ENCODE measurements at regions not wholly inside any gene's neighbourhood (a gene's known extent, or its start where the extent isn't known, plus 50 kb on each side); places are given as distances from the start of the nearest gene placed in this dataset.

- Histone ChIP-seq H3K9me3 (ENCODE audit: control insufficient read depth, insufficient read depth, low read depth, low read length) (no peaks in the 10 kb centered on the region), H3K4me3 (ENCODE audit: low read depth, low read length) (no peak overlapping the region), H3K27ac (ENCODE audit: extremely low read depth, low read depth, low read length) (no peak overlapping the region), H3K36me3 (ENCODE audit: control insufficient read depth in 2 of 2, insufficient read depth in 1 of 2, low read length in 2 of 2) (no peaks in the 10 kb centered on the region), H3K4me1 (ENCODE audit: control insufficient read depth, insufficient read depth, low read length) (no peaks in the 10 kb centered on the region)
- TF ChIP-seq TRIM28 (IDR thresholded peaks at IDR 0.05; ENCODE audit: borderline replicate concordance, low read length): no peak
- TF ChIP-seq ZNF221 (tag by site-specific recombination; IDR thresholded peaks at IDR 0.05; ENCODE audit: borderline replicate concordance): no peak
- no peak for TF ChIP-seq ZNF777 (tag by site-specific recombination; IDR thresholded peaks at IDR 0.05; ENCODE audit: borderline replicate concordance)
- no peak for TF ChIP-seq ZNF211 (tag by site-specific recombination; IDR thresholded peaks at IDR 0.05; ENCODE audit: low read depth)
- TF ChIP-seq ELK4 (IDR thresholded peaks at IDR 0.05; ENCODE audit: borderline replicate concordance, low read depth, low read length): no peak
- no peak for TF ChIP-seq ZNF146 (tag by site-specific recombination; IDR thresholded peaks at IDR 0.05)
- no peak for TF ChIP-seq ZNF416 (tag by site-specific recombination; IDR thresholded peaks at IDR 0.05)
- TF ChIP-seq ZFP37 (tag by site-specific recombination; IDR thresholded peaks at IDR 0.05): no peak
- TF ChIP-seq ZNF501 (tag by site-specific recombination; IDR thresholded peaks at IDR 0.05): no peak
- TF ChIP-seq ZBTB48 (tag by site-specific recombination; IDR thresholded peaks at IDR 0.05): no peak
- no peak for TF ChIP-seq ZNF645 (tag by site-specific recombination; IDR thresholded peaks at IDR 0.05)
- no peak for TF ChIP-seq SETDB1 (IDR thresholded peaks at IDR 0.05; ENCODE audit: insufficient read length, low read length)
- TF ChIP-seq KLF16 (tag by site-specific recombination; IDR thresholded peaks at IDR 0.05): no peak
- TF ChIP-seq KLF10 (tag by site-specific recombination; IDR thresholded peaks at IDR 0.05): no peak
- POLR2A ChIA-PET: no interaction called here
- CTCF ChIA-PET: no interaction called here
These were observed 175.3 kb upstream of the BET1 start for GRCh38 chr7:94179466-94179865.

- no peaks in the 10 kb centered on the region for H3K36me3 ChIP-seq (ENCODE audit: control insufficient read depth in 2 of 2, insufficient read depth in 1 of 2, low read length in 2 of 2)
- POLR2A ChIA-PET: no interaction called here
- no peaks in the 10 kb centered on the region for H3K4me1 ChIP-seq (ENCODE audit: control insufficient read depth, insufficient read depth, low read length)
- H3K9me3 ChIP-seq (ENCODE audit: control insufficient read depth, insufficient read depth, low read depth, low read length): no peaks in the 10 kb centered on the region
- no peak for TF ChIP-seq ZNF785 (tag by site-specific recombination; IDR thresholded peaks at IDR 0.05)
- TF ChIP-seq ELK4 (IDR thresholded peaks at IDR 0.05; ENCODE audit: borderline replicate concordance, low read depth, low read length): no peak
- TF ChIP-seq ZBTB20 (tag by site-specific recombination; IDR thresholded peaks at IDR 0.05): no peak
- TF ChIP-seq SP7 (tag by site-specific recombination; IDR thresholded peaks at IDR 0.05): no peak
- no peak for TF ChIP-seq ZFHX2 (tag by site-specific recombination; conservative IDR thresholded peaks at IDR 0.05)
- H3K27ac ChIP-seq (ENCODE audit: extremely low read depth, low read depth, low read length): no peak overlapping the region
- CTCF ChIA-PET: interaction anchor here (0.6 kb wide), 2 partner anchors 91 to 642 kb away, joined by 3 read pairs; no protein-coding TSS in a partner anchor
- no peak overlapping the region for H3K4me3 ChIP-seq (ENCODE audit: low read depth, low read length)
These were observed 177.9 kb upstream of the BET1 start for GRCh38 chr7:94182066-94182465.

GRCh38 chr7:94182721-94183120, 178.6 kb upstream of the BET1 start:
- H3K4me1 ChIP-seq (ENCODE audit: control insufficient read depth, insufficient read depth, low read length): no peaks in the 10 kb centered on the region
- TF ChIP-seq ZBTB26 (tag by site-specific recombination; optimal IDR thresholded peaks at IDR 0.05) (no peak), ZNF600 (tag by site-specific recombination; IDR thresholded peaks at IDR 0.05) (no peak), OVOL3 (tag by site-specific recombination; IDR thresholded peaks at IDR 0.05) (no peak)
- H3K4me3 ChIP-seq (ENCODE audit: low read depth, low read length): no peak overlapping the region
- no peak overlapping the region for H3K27ac ChIP-seq (ENCODE audit: extremely low read depth, low read depth, low read length)
- ChIA-PET POLR2A (no interaction called here), CTCF (no interaction called here)
- no peaks in the 10 kb centered on the region for H3K36me3 ChIP-seq (ENCODE audit: control insufficient read depth in 2 of 2, insufficient read depth in 1 of 2, low read length in 2 of 2)
- no peaks in the 10 kb centered on the region for H3K9me3 ChIP-seq (ENCODE audit: control insufficient read depth, insufficient read depth, low read depth, low read length)
